ENCODE measurements at regions not wholly inside any gene's neighbourhood (a gene's known extent, or its start where the extent isn't known, plus 50 kb on each side); places are given as distances from the start of the nearest gene placed in this dataset.

DNA sequence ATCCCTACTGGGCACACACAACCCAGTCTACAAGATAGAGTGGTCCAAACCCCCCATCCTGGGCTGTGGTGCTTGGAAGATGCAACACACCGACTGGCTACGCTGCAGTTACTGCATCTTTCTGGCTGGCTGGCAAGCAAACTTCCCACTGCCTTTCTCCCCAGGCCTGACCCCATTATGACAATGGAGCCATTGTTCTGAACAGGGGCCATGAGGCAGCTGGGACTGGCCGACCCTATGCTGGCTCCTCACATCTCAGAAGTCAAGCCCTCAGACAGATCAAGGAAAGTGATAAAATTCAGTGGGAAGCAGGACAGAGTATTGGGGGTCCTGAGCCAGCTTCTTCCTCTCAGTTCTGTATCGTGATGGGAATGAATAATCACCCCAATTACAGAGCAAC, 364.1 kb upstream of the ASIC2 start:
- no peaks in the 10 kb centered on the region for H3K36me3 ChIP-seq (replicated peaks in 1 of 2)
- no peaks in the 10 kb centered on the region for H3K4me1 ChIP-seq (replicated peaks in 1 of 2)
- H3K4me3 ChIP-seq = no peak overlapping the region
- H3K27ac ChIP-seq = no peak overlapping the region
- DNase-seq = no peak
- no peak for TF ChIP-seq POLR2A (IDR thresholded peaks at IDR 0.05)
- TF ChIP-seq, protein P1, sequence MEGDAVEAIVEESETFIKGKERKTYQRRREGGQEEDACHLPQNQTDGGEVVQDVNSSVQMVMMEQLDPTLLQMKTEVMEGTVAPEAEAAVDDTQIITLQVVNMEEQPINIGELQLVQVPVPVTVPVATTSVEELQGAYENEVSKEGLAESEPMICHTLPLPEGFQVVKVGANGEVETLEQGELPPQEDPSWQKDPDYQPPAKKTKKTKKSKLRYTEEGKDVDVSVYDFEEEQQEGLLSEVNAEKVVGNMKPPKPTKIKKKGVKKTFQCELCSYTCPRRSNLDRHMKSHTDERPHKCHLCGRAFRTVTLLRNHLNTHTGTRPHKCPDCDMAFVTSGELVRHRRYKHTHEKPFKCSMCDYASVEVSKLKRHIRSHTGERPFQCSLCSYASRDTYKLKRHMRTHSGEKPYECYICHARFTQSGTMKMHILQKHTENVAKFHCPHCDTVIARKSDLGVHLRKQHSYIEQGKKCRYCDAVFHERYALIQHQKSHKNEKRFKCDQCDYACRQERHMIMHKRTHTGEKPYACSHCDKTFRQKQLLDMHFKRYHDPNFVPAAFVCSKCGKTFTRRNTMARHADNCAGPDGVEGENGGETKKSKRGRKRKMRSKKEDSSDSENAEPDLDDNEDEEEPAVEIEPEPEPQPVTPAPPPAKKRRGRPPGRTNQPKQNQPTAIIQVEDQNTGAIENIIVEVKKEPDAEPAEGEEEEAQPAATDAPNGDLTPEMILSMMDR (IDR thresholded peaks at IDR 0.05) = no peak
- intact Hi-C loops (cut with DNase I) = no loop called here
- 68 to 75% (median 70%) methylated on average over 3 to 4 of the region's 4 CpGs for WGBS, 4 donors
- no peaks in the 10 kb centered on the region for H3K9me3 ChIP-seq (replicated peaks in 1 of 3)
- no peaks in the 10 kb centered on the region for H3K27me3 ChIP-seq

- intact Hi-C loops (cut with DNase I) = no loop called here
- WGBS, 4 donors = 51 to 75% (median 60%) methylated on average over 3 of the region's 3 CpGs
Measured at GRCh38 chr17:33661975-33662374, 368.9 kb upstream of the ASIC2 start.

GRCh38 chr17:33664116-33664840, 371.2 kb upstream of the ASIC2 start:
- intact Hi-C loops (cut with DNase I) = no loop called here
- Histone ChIP-seq H3K4me1 (replicated peaks in 1 of 2) (no peaks in the 10 kb centered on the region), H3K4me3 (no peak overlapping the region), H3K27ac (no peak overlapping the region), H3K27me3 (no peaks in the 10 kb centered on the region), H3K36me3 (replicated peaks in 1 of 2) (no peaks in the 10 kb centered on the region), H3K9me3 (replicated peaks in 1 of 3) (no peaks in the 10 kb centered on the region)
- 71 to 77% (median 74%) methylated on average over 8 of the region's 8 CpGs for WGBS, 4 donors
- TF ChIP-seq, protein P1 (IDR thresholded peaks at IDR 0.05) = no peak
- no peak for TF ChIP-seq POLR2A (IDR thresholded peaks at IDR 0.05)
- DNase-seq = no peak

More at GRCh38 chr17:33661975-33662374, 368.9 kb upstream of the ASIC2 start:
- Histone ChIP-seq H3K27ac (no peak overlapping the region), H3K27me3 (no peaks in the 10 kb centered on the region), H3K9me3 (replicated peaks in 1 of 3) (no peaks in the 10 kb centered on the region), H3K36me3 (replicated peaks in 1 of 2) (no peaks in the 10 kb centered on the region), H3K4me1 (replicated peaks in 1 of 2) (no peaks in the 10 kb centered on the region), H3K4me3 (no peak overlapping the region)
- TF ChIP-seq, protein P1 (IDR thresholded peaks at IDR 0.05) = no peak
- no peak for TF ChIP-seq POLR2A (IDR thresholded peaks at IDR 0.05)
- no peak for DNase-seq

DNA sequence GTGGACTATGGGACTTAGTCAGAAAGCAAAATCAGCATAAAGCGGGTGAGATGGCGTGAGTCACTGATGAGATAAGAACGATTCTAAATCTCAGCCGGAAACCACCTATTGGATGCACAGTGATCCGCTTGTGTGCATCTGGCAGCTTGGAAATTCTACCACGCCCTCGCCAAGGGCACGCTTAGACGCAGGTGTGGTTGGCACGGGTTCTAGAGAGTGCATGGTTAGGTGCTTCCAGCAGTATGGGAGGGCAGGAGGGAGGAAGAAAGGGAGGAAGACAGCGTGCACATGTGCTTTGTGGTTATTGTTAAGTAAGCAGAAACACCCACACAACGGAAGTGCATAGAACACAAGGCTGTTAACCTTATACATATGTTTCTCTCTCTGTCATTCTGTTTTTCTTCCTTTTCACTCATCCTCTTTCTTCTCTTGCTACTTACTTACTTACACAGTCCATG, 374.0 kb upstream of the ASIC2 start:
- no peak for TF ChIP-seq POLR2A (IDR thresholded peaks at IDR 0.05)
- TF ChIP-seq, protein P1 (IDR thresholded peaks at IDR 0.05) = no peak

More for the DNA sequence above, 374.0 kb upstream of the ASIC2 start:
- 58 to 61% (median 59%) methylated on average over 12 of the region's 12 CpGs for WGBS, 4 donors
- DNase-seq = no peak
- Histone ChIP-seq H3K4me1 (replicated peaks in 1 of 2) (no peaks in the 10 kb centered on the region), H3K9me3 (replicated peaks in 1 of 3) (no peaks in the 10 kb centered on the region), H3K27me3 (no peaks in the 10 kb centered on the region), H3K4me3 (no peak overlapping the region), H3K27ac (no peak overlapping the region), H3K36me3 (replicated peaks in 1 of 2) (no peaks in the 10 kb centered on the region)
- intact Hi-C loops (cut with DNase I) = no loop called here
